CD4-positive, alpha-beta T cell treated with Interleukin-17A for 1 hour (primary cell): ENCODE measurements at regions not wholly inside any gene's neighbourhood (a gene's known extent, or its start where the extent isn't known, plus 50 kb on each side); places are given as distances from the start of the nearest gene placed in this dataset.

Source experiments
- DNase-seq: peaks from one replicate; pipeline ENCODE4 v3.0.0-alpha.2; 2020

- DNase-seq, result no peak
These were observed 404.1 kb downstream of the METTL15 start for GRCh38 chr11:28512143-28512756.

GRCh38 chr11:28505232-28505631 is 397.0 kb downstream of the METTL15 start:
- DNase-seq, result no peak

GRCh38 chr11:28504555-28505110 is 396.4 kb downstream of the METTL15 start:
- no peak for DNase-seq

- no peak for DNase-seq
These were observed 387.1 kb downstream of the METTL15 start for GRCh38 chr11:28495333-28495732.

GRCh38 chr11:28491431-28491830 is 383.2 kb downstream of the METTL15 start:
- DNase-seq, result no peak

- DNase-seq, result no peak
These were observed 382.7 kb downstream of the METTL15 start for GRCh38 chr11:28490773-28491382.

- DNase-seq, result no peak
These were observed 380.1 kb downstream of the METTL15 start for GRCh38 chr11:28488336-28488735.

GRCh38 chr11:28483072-28483867 is 375.1 kb downstream of the METTL15 start:
- DNase-seq, result no peak

- no peak for DNase-seq
These were observed 374.5 kb downstream of the METTL15 start for GRCh38 chr11:28482666-28483065.

GRCh38 chr11:28481616-28482480 is 373.7 kb downstream of the METTL15 start:
- DNase-seq, result no peak

GRCh38 chr11:28480406-28480805 is 372.2 kb downstream of the METTL15 start:
- no peak for DNase-seq

GRCh38 chr11:28476864-28477263 is 368.7 kb downstream of the METTL15 start:
- DNase-seq, result no peak

GRCh38 chr11:28476049-28476448 is 367.9 kb downstream of the METTL15 start:
- DNase-seq, result no peak

- no peak for DNase-seq
These were observed 364.7 kb downstream of the METTL15 start for GRCh38 chr11:28472904-28473303.

GRCh38 chr11:28471537-28471936 is 363.3 kb downstream of the METTL15 start:
- DNase-seq, result no peak

GRCh38 chr11:28470180-28470579 is 362.0 kb downstream of the METTL15 start:
- DNase-seq, result no peak

GRCh38 chr11:28466506-28466905 is 358.3 kb downstream of the METTL15 start:
- DNase-seq, result no peak

GRCh38 chr11:28464252-28464867 is 356.2 kb downstream of the METTL15 start:
- DNase-seq, result no peak

GRCh38 chr11:28463826-28464225 is 355.6 kb downstream of the METTL15 start:
- no peak for DNase-seq

- no peak for DNase-seq
These were observed 353.7 kb downstream of the METTL15 start for GRCh38 chr11:28461846-28462245.

- DNase-seq, result no peak
These were observed 353.1 kb downstream of the METTL15 start for GRCh38 chr11:28461338-28461737.

GRCh38 chr11:28460348-28460747 is 352.2 kb downstream of the METTL15 start:
- DNase-seq, result no peak
